NT2/D1 (cell line): ENCODE measurements at regions not wholly inside any gene's neighbourhood (a gene's known extent, or its start where the extent isn't known, plus 50 kb on each side); places are given as distances from the start of the nearest gene placed in this dataset.

Experiments used
- DNase-seq: peaks from one replicate; pipeline ENCODE4 v3.0.0-alpha.2; 2011; ENCODE audit warnings: low read depth, low spot score
- H3K27me3 ChIP-seq: 2 replicates; pipeline ENCODE4 v1.6.0; 2011; ENCODE audit warnings: mild to moderate bottlenecking; ENCODE audit not compliant: insufficient read length, insufficient read depth
- H3K36me3 ChIP-seq: 2 replicates; pipeline ENCODE4 v1.6.1; 2011; ENCODE audit warnings: mild to moderate bottlenecking, low read length, mixed read lengths; ENCODE audit not compliant: insufficient read depth, insufficient read length
- H3K4me1 ChIP-seq: 2 replicates; pipeline ENCODE4 v1.5.1; 2011; ENCODE audit not compliant: insufficient read depth, insufficient read length
- H3K4me3 ChIP-seq: 2 replicates; pipeline ENCODE4 v1.5.1; 2011; ENCODE audit warnings: low read depth; ENCODE audit not compliant: insufficient read length
- H3K9ac ChIP-seq: 2 replicates; pipeline ENCODE4 v1.6.0; 2011; ENCODE audit warnings: low read depth; ENCODE audit not compliant: insufficient read length
- H3K9me3 ChIP-seq: 2 replicates; pipeline ENCODE4 v1.5.1; 2011; ENCODE audit warnings: mild to moderate bottlenecking, low read length; ENCODE audit not compliant: insufficient read depth
- SUZ12 ChIP-seq: IDR thresholded peaks from 2 replicates; pipeline ENCODE4 v1.6.1; 2011; ENCODE audit not compliant: insufficient read length, insufficient read depth; ENCODE audit errors: extremely low read depth
- YY1 ChIP-seq: IDR thresholded peaks from 2 replicates; pipeline ENCODE4 v1.6.1; 2011; ENCODE audit not compliant: insufficient read length, insufficient read depth
- ZNF274 ChIP-seq: IDR thresholded peaks from 2 replicates; pipeline ENCODE4 v1.6.1; 2011; ENCODE audit warnings: mild to moderate bottlenecking, low read depth, low read length

DNA sequence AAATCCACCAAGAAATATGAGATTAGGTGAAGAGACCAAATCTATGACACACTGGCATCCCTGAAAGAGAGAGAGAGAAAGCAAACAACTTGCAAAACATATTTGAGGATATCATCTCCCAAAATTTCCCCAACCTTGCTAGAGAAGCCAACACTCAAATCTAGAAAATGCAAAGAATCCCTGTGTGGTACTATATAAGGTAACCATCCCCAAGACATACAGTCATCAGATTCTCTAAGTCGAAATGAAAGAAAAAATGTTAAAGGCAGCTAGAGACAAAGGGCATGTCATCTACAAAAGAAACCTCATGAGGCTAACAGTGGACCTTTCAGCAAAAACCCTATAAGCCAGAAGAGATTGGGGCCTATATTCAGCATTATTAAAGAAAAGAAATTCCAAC is 622.1 kb upstream of the LMCD1 start:
- TF ChIP-seq ZNF274 (no peak), YY1 (no peak), SUZ12 (no peak)

DNA sequence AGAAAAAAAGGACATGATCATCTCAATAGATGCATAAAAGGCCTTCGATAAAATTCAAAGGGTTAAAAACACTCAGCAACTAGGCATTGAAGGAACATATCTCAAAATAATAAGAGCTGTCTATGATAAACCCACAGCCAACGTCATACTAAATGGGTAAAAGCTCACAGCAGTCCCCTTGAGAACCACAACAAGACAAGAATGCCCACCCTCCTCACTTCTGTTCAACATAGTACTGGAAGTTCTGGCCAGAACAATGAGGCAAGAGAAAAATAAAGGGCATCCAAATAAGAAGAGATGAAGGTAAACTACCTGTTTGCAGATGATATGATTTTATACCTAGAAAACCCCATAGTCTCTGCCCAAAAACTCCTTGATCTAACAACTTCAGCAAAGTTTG is 619.7 kb upstream of the LMCD1 start:
- no peak overlapping the region for H3K9ac ChIP-seq
- H3K36me3 ChIP-seq = no peaks in the 10 kb centered on the region
- no peak for TF ChIP-seq ZNF274
- no peak for TF ChIP-seq YY1
- no peaks in the 10 kb centered on the region; the same call in 1 of the 2 replicates for H3K9me3 ChIP-seq
- H3K27me3 ChIP-seq = no peaks in the 10 kb centered on the region
- no peak for DNase-seq
- H3K4me3 ChIP-seq = no peak overlapping the region
- H3K4me1 ChIP-seq = no peaks in the 10 kb centered on the region

More for the DNA sequence above, 622.1 kb upstream of the LMCD1 start:
- no peak for DNase-seq
- Histone ChIP-seq H3K4me3 (no peak overlapping the region), H3K9ac (no peak overlapping the region), H3K4me1 (no peaks in the 10 kb centered on the region), H3K27me3 (no peaks in the 10 kb centered on the region), H3K36me3 (no peaks in the 10 kb centered on the region), H3K9me3 (no peaks in the 10 kb centered on the region)

DNA sequence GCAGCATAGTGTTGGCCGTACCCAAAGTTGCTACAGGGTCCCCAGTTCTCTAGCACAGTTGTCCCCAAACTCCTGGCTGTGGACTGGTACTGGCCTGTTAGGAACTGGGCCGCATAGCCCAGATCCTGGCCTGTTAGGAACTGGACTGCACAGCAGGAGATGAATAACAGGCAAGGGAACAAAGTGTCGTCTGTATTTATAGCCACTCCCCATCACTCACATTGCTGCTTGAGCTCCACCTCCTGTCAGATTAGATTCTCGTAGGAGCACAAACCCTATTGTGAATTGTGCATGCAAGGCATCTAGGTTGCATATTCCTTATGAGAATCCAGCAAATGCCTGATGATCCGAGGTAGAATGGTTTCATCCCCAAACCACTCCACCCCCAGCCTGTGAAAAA is 604.0 kb upstream of the LMCD1 start:
- Histone ChIP-seq H3K9me3 (no peaks in the 10 kb centered on the region), H3K4me3 (no peak overlapping the region), H3K9ac (no peak overlapping the region), H3K36me3 (no peaks in the 10 kb centered on the region), H3K27me3 (no peaks in the 10 kb centered on the region), H3K4me1 (no peaks in the 10 kb centered on the region)
- TF ChIP-seq ZNF274 (no peak), YY1 (no peak), SUZ12 (no peak)
- no peak for DNase-seq

DNA sequence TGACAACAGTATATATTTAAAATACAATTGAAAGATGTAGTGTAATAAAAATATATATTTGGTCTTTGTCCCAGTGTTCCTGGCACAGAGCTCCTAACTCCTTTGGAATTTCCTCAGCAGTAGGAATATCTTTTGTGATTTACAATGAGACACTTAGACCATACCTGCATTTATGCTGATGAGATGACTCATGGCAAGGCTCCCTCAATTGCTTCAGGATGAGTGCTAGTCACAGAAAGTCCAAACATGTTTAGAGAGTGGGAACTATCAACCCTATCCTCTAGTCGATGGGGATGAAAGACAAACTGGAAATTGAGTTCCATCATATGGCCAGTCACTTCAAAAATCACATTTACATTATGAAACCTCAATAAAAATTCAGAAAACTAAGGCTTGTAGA is 588.3 kb upstream of the LMCD1 start:
- H3K4me1 ChIP-seq = no peaks in the 10 kb centered on the region
- DNase-seq = no peak
- H3K27me3 ChIP-seq = no peaks in the 10 kb centered on the region
- H3K36me3 ChIP-seq = no peaks in the 10 kb centered on the region
- peaks cover 14% of the 10 kb centered on the region; the same call in 1 of the 2 replicates for H3K9me3 ChIP-seq
- H3K9ac ChIP-seq = no peak overlapping the region
- no peak for TF ChIP-seq ZNF274
- TF ChIP-seq YY1 = no peak
- TF ChIP-seq SUZ12 = no peak
- H3K4me3 ChIP-seq = no peak overlapping the region

DNA sequence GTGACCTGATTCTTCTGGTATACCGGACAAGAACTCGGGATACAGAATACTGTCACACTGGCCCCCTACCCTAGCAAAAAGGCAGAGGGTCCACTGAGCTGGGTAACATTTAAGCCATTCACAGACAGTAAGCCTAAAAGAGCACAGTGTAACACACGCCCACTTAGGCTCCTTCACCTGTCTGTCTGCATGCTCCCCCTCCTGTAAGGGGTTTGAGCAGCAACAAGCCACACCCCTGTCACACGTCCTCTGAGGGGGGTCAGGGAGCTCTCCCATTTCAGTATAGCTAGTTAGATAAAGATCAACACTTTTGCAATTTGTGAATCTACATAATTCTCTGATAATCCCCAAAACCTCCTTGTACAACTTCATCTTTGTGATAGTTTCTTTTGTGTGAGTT is 586.3 kb upstream of the LMCD1 start:
- no peak overlapping the region for H3K4me3 ChIP-seq
- H3K9me3 ChIP-seq = peaks cover 14% of the 10 kb centered on the region; the same call in 1 of the 2 replicates
- TF ChIP-seq ZNF274 (no peak), SUZ12 (no peak), YY1 (no peak)
- no peaks in the 10 kb centered on the region for H3K4me1 ChIP-seq
- no peak overlapping the region for H3K9ac ChIP-seq
- H3K27me3 ChIP-seq = no peaks in the 10 kb centered on the region
- H3K36me3 ChIP-seq = no peaks in the 10 kb centered on the region
- no peak for DNase-seq

DNA sequence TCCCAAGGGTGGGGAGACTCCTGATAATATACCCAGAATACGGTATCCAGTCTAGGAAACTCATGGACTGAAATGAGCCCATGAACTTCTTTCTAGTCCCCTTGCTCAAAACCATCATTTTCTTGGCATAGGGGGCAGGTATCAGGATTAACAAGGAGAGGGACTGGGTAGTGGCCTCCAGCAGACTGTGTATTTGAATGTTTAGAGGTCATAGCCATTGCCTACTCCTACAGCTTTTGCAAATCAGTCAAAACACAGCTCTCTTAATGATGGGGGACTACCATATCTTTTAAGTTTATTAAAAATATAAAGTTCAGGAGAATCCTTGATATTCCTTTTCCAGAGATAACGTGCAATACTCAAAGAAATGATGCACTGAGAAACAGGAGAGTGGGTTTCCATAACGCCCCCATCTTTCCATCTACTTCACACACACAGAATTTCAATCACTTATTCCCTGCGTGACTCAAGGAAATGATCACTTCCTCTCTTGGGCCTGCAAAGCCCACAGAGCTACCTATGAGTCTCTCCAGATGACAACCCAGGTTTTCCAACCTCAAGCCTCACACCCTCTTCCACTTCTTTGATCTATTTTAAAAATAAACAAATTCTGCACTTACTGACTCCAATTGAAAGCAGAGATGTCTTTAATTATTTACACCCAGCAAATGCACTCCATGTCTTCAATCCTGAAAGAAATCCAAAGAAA is 584.0 kb upstream of the LMCD1 start:
- no peaks in the 10 kb centered on the region for H3K27me3 ChIP-seq
- peaks cover 14% of the 10 kb centered on the region; the same call in 1 of the 2 replicates for H3K9me3 ChIP-seq

DNA sequence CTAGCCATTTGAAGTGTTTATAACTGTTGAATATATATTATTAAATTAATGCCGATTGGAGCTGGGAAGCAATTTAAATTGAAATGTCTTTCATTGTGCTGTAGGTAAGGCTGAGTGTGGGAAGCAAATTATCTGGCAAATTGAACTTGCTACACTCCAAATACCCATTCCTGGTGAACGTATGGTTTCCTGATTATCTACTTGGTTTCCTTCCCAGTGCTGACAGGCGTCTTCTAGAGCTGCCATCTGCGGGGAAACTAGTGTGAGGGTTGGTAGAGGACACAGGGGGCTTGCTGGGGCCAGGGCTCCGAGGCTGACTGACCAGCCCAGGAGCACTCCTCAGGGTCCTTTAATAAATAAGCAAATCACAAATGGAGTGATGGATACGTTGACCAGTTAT is 581.4 kb upstream of the LMCD1 start:
- Histone ChIP-seq H3K36me3 (no peaks in the 10 kb centered on the region), H3K4me3 (no peak overlapping the region), H3K9me3 (peaks cover 4% of the 10 kb centered on the region; the same call in 1 of the 2 replicates), H3K9ac (no peak overlapping the region), H3K4me1 (no peaks in the 10 kb centered on the region), H3K27me3 (no peaks in the 10 kb centered on the region)
- no peak for DNase-seq
- TF ChIP-seq ZNF274 = no peak
- no peak for TF ChIP-seq SUZ12
- TF ChIP-seq YY1 = no peak

More for the DNA sequence above, 584.0 kb upstream of the LMCD1 start:
- H3K36me3 ChIP-seq = no peaks in the 10 kb centered on the region
- no peak for TF ChIP-seq YY1
- no peak for TF ChIP-seq SUZ12
- no peak for TF ChIP-seq ZNF274
- no peak for DNase-seq
- no peak overlapping the region for H3K4me3 ChIP-seq
- no peaks in the 10 kb centered on the region for H3K4me1 ChIP-seq
- no peak overlapping the region for H3K9ac ChIP-seq

DNA sequence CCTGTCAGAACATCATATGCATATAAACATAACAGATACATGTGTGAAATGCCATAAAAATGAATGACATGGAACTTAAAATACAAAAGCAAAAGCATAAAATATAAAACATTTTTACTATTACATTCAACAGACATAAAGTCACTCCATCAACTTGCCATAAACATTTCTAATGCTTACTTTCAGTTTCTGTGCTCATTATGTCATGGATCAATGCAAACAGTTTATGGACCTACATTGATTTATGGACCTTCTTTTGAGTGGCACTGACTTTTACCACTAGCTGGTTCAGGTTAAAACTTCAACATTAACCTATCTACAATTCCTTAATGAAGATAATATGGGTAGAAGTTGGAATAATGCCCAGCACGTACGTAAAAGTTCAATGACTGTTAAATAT is 577.4 kb upstream of the LMCD1 start:
- Histone ChIP-seq H3K36me3 (no peaks in the 10 kb centered on the region), H3K9me3 (no peaks in the 10 kb centered on the region), H3K27me3 (no peaks in the 10 kb centered on the region), H3K4me1 (no peaks in the 10 kb centered on the region), H3K9ac (no peak overlapping the region), H3K4me3 (no peak overlapping the region)
- no peak for TF ChIP-seq YY1
- TF ChIP-seq SUZ12 = no peak
- no peak for TF ChIP-seq ZNF274
- no peak for DNase-seq
